ENCODE measurements at regions not wholly inside any gene's neighbourhood (a gene's known extent, or its start where the extent isn't known, plus 50 kb on each side); places are given as distances from the start of the nearest gene placed in this dataset.

DNA sequence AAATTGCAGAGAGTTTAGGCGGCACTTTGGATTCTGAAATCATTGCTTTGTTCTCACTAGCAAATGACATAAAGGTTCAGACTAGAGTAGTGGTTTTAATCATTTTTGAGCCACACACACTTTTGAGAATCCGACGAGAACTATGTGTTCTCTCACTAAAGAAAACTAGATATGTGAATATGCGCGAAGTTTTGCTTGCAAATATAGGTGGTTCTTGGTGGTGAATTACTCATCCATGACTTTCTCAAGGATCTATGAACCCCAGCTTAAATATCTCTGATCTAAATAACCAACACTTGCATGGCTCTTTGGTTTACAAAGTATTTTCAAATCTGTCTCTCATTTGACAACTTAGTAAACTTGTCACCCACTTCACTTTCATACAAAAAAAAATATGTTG, 54.8 kb downstream of the NOG start:
- no peaks in the 10 kb centered on the region for H3K4me1 Mint-ChIP-seq
- no peak overlapping the region for H3K4me3 Mint-ChIP-seq
- H3K27me3 Mint-ChIP-seq: no peaks in the 10 kb centered on the region
- H3K9me3 Mint-ChIP-seq: no peaks in the 10 kb centered on the region
- DNase-seq: no peak
- H3K36me3 Mint-ChIP-seq (ENCODE audit: low read depth): no peaks in the 10 kb centered on the region
- no peak for ATAC-seq
- H3K27ac Mint-ChIP-seq: no peak overlapping the region

DNA sequence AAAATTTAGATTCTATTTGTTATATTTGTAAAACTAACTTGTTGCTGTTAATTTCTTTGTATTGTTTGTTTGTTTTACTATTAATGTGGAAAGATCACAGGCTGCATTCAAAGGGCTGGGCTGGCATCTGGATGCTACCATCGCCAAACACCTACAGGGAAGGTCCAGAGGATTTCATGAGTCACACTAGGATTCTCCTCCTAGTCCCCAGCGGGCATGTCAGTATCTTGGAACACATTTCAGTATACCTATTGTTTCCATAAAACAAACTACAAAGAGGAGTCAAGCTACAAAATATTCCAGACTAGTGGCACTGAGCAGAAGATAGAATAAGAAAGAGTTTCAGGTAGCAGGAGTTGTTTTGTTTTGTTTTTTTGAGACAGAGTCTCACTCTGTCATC, 55.3 kb downstream of the NOG start:
- Mint-ChIP-seq H3K36me3 (ENCODE audit: low read depth) (no peaks in the 10 kb centered on the region), H3K9me3 (no peaks in the 10 kb centered on the region), H3K27ac (no peak overlapping the region), H3K27me3 (no peaks in the 10 kb centered on the region), H3K4me1 (peaks cover 5% of the 10 kb centered on the region), H3K4me3 (no peak overlapping the region)
- DNase-seq (no peak), ATAC-seq (no peak)

DNA sequence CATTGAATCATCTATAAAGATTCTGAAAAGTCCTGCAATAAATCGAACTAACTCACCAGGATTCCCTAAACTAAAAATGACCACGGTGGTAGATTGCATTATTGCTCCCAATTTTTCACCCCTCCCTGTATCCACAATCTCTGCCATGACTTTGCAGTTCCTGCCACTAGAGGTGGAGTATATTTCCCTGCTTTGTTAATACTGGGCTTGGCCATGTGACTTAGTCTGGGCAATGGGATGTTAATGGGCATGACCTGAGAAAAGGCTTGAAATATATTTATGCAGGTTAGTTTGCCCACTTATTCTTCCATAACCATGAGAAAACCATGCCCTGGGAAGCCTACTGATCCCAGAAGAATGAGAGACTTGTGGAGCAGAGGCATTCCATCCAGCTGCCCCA, 59.1 kb downstream of the NOG start:
- Mint-ChIP-seq H3K4me3 (no peak overlapping the region), H3K9me3 (no peaks in the 10 kb centered on the region), H3K36me3 (ENCODE audit: low read depth) (no peaks in the 10 kb centered on the region), H3K27me3 (peaks cover 6% of the 10 kb centered on the region), H3K27ac (no peak overlapping the region), H3K4me1 (peaks cover 7% of the 10 kb centered on the region)
- DNase-seq (no peak), ATAC-seq (no peak)

DNA sequence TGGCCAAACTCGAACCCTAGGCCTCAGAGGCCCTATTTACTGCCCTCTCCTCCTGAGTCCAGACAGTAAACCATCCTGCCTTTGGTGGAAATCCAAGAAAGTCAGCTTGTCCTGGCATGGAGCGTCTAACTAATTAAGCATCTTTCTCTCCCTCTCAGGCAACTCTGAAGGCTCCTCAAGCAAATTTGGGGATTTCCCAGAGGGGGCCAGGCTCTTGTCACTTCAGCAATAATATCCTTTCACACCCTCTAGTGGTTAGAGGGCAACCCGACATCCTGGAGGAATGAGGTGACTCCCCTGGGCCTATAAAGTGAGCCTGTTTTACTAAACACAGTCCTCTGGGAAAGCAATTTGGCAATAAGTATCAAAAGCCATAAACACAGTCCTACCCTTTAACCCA, 60.4 kb downstream of the NOG start:
- H3K4me1 Mint-ChIP-seq: peaks cover 7% of the 10 kb centered on the region
- no peaks in the 10 kb centered on the region for H3K9me3 Mint-ChIP-seq
- peak; percentile 57 for DNase-seq
- ATAC-seq: peak; percentile 99
- no peaks in the 10 kb centered on the region for H3K36me3 Mint-ChIP-seq (ENCODE audit: low read depth)
- peaks cover 6% of the 10 kb centered on the region for H3K27me3 Mint-ChIP-seq
- H3K4me3 Mint-ChIP-seq: no peak overlapping the region
- no peak overlapping the region for H3K27ac Mint-ChIP-seq

DNA sequence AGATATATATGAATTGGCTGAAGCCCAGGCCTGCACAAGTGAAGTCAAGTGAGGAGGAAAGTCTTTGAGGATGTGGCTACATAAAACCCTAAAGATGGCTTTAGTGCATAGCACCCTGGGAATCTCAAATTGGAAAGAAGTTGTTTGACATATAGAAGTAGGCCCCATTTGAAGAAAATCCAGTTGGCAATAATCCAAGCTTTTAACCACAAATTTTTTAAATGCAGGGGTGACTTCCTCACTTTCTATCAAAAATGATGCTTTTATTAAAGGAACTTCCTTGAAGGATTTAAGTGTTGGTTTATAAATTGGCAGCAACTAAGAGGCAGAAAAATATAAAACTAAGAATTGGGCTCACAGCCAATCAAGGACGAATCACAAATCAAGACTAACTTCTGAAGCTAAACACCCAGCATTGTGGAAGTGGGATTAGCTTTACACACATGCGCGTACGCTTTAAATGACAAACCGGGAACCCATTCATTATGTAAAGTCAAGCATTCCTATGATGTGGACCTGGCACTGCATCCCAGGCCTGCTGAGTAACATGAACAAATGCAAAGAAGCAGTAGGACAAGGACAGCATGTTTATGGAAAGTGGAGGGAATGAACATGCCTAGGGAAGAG, 63.3 kb downstream of the NOG start:
- no peak for ATAC-seq
- Mint-ChIP-seq H3K27me3 (peaks cover 6% of the 10 kb centered on the region), H3K4me1 (peaks cover 7% of the 10 kb centered on the region), H3K36me3 (ENCODE audit: low read depth) (no peaks in the 10 kb centered on the region), H3K9me3 (no peaks in the 10 kb centered on the region), H3K4me3 (no peak overlapping the region), H3K27ac (no peak overlapping the region)
- DNase-seq: no peak

DNA sequence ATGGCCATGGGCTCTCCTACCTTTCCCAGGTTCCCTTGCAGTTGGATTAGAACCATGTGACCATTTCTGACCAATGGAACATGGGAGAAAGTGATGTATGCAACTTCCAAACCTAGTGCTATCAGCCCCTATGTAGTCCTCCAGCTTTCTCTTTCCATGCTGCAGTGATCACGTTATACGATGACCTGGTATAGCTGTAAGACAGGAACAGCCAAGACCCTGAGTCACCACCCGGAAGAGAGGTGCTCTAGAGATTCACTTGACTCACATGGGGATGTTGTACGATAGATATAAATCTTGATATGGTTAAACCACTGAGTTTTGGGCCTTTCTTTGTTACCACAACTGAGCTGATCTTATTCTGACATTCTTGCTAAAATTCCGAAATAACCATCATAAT, 65.1 kb downstream of the NOG start:
- ATAC-seq (no peak), DNase-seq (no peak)
- no peaks in the 10 kb centered on the region for H3K9me3 Mint-ChIP-seq
- peaks cover 4% of the 10 kb centered on the region for H3K4me1 Mint-ChIP-seq
- H3K36me3 Mint-ChIP-seq (ENCODE audit: low read depth): no peaks in the 10 kb centered on the region
- H3K4me3 Mint-ChIP-seq: no peak overlapping the region
- no peak overlapping the region for H3K27ac Mint-ChIP-seq
- peaks cover 6% of the 10 kb centered on the region for H3K27me3 Mint-ChIP-seq

DNA sequence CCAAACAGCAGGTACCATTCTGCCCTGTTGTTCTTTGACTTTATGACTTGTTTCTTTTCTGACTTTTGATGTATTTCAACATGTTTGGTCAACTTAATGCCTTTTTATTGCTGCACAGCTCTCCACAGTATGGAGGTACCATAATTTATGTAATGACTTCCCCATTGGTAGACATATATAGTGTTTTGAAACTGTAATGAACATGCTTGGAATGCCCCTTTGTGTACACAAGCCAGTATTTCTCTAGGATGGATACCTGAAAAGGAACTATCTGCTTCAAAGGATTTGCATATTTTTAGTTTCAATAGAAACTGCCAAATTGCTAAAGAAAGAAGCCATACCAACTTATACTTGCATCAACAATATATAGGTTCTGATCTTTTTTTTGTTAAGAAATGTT, 66.1 kb downstream of the NOG start:
- Mint-ChIP-seq H3K36me3 (ENCODE audit: low read depth) (no peaks in the 10 kb centered on the region), H3K27ac (no peak overlapping the region), H3K9me3 (no peaks in the 10 kb centered on the region), H3K4me1 (no peaks in the 10 kb centered on the region), H3K4me3 (no peak overlapping the region), H3K27me3 (peaks cover 8% of the 10 kb centered on the region)
- DNase-seq (no peak), ATAC-seq (no peak)

DNA sequence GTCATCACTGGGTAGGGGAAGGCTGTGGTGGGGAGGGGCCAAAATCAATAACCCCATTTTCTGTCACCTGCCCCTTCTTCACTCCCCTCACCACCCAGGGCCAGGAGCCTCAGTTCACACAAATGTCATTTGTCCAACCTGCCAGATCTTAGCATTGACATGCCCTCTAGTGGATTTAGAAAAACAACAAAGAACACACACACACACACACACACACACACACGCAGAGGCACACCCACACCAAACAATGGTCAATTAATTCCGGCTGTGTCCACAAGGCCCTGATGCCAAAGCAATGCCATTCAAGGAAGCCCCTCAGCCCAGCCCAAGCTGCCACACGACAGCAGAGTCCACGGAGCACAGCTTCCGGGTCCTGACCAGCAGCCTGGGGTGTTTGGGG, 68.4 kb downstream of the NOG start:
- no peak for ATAC-seq
- H3K9me3 Mint-ChIP-seq: no peaks in the 10 kb centered on the region
- H3K4me1 Mint-ChIP-seq: no peaks in the 10 kb centered on the region
- H3K27me3 Mint-ChIP-seq: peaks cover 10% of the 10 kb centered on the region
- H3K36me3 Mint-ChIP-seq (ENCODE audit: low read depth): no peaks in the 10 kb centered on the region
- no peak overlapping the region for H3K27ac Mint-ChIP-seq
- no peak for DNase-seq
- no peak overlapping the region for H3K4me3 Mint-ChIP-seq

DNA sequence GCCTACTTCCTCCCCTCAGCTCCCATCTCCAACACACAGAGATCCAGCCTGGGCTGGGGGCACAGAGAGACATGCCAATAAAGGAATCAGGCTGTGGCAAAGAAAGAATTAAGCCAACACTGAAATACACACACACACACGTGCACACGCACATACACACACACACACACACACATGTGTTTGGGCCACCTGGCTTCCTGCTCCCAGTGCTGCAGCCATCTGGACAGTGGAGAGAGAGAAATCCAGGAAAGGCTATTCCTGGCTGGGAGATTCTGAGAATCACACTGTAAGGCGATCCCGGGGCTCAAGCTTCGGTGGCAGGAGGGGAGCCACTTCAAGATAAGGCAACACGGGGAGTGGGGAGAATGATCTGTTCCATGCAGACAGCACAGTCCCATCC, 72.4 kb downstream of the NOG start:
- ATAC-seq (no peak), DNase-seq (no peak)
- H3K4me3 Mint-ChIP-seq: no peak overlapping the region
- no peaks in the 10 kb centered on the region for H3K36me3 Mint-ChIP-seq (ENCODE audit: low read depth)
- no peaks in the 10 kb centered on the region for H3K4me1 Mint-ChIP-seq
- H3K27me3 Mint-ChIP-seq: peaks cover 18% of the 10 kb centered on the region
- no peak overlapping the region for H3K27ac Mint-ChIP-seq
- no peaks in the 10 kb centered on the region for H3K9me3 Mint-ChIP-seq

DNA sequence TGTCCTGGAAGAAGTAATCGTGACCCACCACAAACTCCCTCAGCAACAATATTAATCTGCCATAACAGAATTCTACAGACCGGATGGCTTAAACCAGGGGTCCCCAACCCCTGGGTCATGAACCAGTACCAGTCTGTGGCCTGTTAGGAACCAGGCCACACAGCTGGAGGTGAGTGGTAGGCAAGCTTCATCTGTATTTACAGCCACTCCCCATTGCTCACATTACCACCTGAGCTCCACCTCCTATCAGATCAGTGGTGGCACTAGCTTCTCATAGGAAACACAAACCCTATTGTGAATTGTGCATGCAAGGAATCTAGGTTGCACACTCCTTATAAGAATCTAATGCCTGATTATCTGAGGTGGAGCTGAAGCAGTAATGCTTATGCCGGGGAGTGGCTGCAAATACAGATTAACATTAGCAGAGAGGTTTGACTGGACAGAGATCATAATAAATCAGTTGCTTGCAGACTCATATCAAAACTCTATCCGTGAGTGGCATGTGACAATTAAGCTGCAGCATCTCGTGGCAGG, 74.5 kb downstream of the NOG start:
- Mint-ChIP-seq H3K27ac (no peak overlapping the region), H3K9me3 (no peaks in the 10 kb centered on the region), H3K4me1 (no peaks in the 10 kb centered on the region), H3K36me3 (ENCODE audit: low read depth) (peaks cover 1% of the 10 kb centered on the region), H3K27me3 (peaks cover 30% of the 10 kb centered on the region), H3K4me3 (no peak overlapping the region)
- DNase-seq (no peak), ATAC-seq (no peak)

DNA sequence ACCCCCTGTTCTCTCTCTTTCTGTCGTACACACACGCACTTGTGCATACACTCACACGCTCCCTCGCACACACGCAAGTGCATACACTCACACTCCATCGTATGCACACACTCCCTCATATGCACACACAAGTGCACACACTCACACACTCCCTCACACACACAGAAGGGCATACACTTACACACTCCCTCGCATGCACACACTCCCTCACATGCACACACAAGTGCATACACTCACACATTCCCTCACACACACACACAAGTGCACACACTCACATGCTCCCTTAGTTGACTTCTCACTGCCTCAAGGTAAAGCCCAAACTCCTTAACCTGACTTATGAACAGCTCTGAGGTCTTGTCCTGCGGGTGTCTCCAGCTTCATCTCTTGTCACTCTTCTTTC, 78.7 kb downstream of the NOG start:
- Mint-ChIP-seq H3K9me3 (no peaks in the 10 kb centered on the region), H3K4me3 (no peak overlapping the region), H3K27ac (no peak overlapping the region), H3K4me1 (peaks cover 11% of the 10 kb centered on the region), H3K27me3 (peaks cover 42% of the 10 kb centered on the region), H3K36me3 (ENCODE audit: low read depth) (peaks cover 1% of the 10 kb centered on the region)
- ATAC-seq (no peak), DNase-seq (no peak)

DNA sequence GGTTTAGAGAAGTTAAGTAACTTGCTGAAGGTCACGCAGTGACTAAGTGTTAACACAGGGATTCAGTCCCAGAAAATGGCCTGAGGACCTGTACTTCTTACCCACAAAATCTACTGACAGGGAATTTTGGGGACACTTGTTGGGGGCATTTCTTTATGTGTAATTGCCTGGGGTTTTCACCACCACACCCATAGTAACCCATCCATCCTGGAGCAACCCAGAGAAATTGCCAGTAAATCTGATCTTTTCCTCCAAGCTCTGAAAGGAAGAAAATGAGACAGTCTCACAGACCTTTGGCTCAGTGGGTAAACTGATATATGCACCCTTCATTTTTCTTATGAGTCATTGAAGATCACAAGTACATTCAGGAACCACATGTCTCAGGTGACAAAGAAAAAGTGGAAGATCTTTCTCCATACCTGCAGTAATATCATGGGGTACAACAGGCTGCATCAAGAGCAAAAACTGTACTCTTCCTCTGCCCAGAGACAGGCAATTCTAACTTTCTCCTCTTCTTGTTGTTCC, 81.0 kb downstream of the NOG start:
- peaks cover 1% of the 10 kb centered on the region for H3K36me3 Mint-ChIP-seq (ENCODE audit: low read depth)
- ATAC-seq: peak; percentile 15
- no peak for DNase-seq
- peaks cover 52% of the 10 kb centered on the region for H3K27me3 Mint-ChIP-seq
- H3K27ac Mint-ChIP-seq: no peak overlapping the region
- H3K4me3 Mint-ChIP-seq: no peak overlapping the region
- H3K9me3 Mint-ChIP-seq: no peaks in the 10 kb centered on the region
- H3K4me1 Mint-ChIP-seq: peaks cover 20% of the 10 kb centered on the region

DNA sequence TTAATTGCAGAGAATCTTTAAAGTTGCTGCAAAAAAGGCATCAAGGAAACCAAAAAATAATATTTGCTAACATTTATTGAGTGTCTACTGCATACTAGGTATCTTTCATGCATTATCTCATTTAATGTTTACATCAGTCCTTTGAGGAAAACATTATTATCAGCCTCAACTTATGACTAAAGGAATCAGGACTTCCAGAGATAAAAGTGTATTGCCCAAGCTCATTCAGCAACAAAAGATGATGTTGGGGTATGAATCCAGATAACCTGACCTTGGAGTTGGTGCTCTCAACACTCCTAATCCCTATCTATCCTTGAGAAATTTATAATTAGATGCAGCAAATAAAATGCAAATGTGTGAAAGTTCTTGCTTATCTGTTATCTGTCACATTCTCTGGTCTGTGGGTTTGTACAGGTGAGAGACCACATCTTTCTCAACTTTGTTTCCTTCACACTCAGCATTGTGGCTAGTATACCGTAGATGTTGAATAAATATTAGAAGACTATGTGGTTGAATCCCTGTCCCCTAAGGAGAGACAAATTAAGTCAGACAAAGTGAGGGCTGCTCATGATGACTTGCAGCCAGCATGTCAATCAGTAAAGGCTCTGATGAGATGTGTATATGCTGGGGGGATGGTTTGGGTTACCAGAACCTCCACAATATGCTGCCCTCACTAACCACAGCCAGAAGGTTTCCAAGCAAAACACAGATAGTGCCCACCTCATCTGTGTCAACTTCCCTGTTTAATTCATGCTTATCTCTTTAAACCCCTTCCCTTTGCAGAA, 82.6 kb downstream of the NOG start:
- H3K4me3 Mint-ChIP-seq: no peak overlapping the region
- peaks cover 1% of the 10 kb centered on the region for H3K36me3 Mint-ChIP-seq (ENCODE audit: low read depth)
- ATAC-seq: peak; percentile 11
- peaks cover 46% of the 10 kb centered on the region for H3K27me3 Mint-ChIP-seq
- no peak for DNase-seq
- peaks cover 22% of the 10 kb centered on the region for H3K4me1 Mint-ChIP-seq
- no peak overlapping the region for H3K27ac Mint-ChIP-seq
- no peaks in the 10 kb centered on the region for H3K9me3 Mint-ChIP-seq

DNA sequence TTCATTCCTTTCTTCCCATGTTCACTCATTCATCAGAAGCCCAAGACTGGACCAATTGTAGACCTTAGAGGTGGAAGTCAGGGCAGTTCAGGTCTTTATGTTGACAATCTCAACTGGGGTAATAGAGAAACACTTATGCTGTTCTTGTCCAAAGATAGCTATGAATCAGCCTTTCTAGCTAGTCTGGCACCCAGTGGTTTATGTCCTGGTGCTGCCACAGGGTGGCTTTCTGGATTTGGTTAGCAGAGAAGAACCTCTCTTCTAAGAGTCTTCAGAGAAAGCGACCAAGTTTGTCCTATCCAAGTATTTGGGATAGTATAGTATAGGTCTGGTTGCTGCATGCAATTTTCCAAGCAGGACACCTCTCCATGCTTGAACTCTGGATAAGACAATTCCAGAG, 83.3 kb downstream of the NOG start:
- H3K4me3 Mint-ChIP-seq: no peak overlapping the region
- peaks cover 1% of the 10 kb centered on the region for H3K36me3 Mint-ChIP-seq (ENCODE audit: low read depth)
- H3K27me3 Mint-ChIP-seq: peaks cover 43% of the 10 kb centered on the region
- peaks cover 22% of the 10 kb centered on the region for H3K4me1 Mint-ChIP-seq
- H3K27ac Mint-ChIP-seq: no peak overlapping the region
- no peaks in the 10 kb centered on the region for H3K9me3 Mint-ChIP-seq
- DNase-seq (no peak), ATAC-seq (no peak)

All from activated naive CD8-positive, alpha-beta T cell treated with anti-CD3 and anti-CD28 coated beads, Interleukin-2, amount 50 U/mL, for 24 hours (primary cell).